ENCODE measurements at regions not wholly inside any gene's neighbourhood (a gene's known extent, or its start where the extent isn't known, plus 50 kb on each side); places are given as distances from the start of the nearest gene placed in this dataset.

DNA sequence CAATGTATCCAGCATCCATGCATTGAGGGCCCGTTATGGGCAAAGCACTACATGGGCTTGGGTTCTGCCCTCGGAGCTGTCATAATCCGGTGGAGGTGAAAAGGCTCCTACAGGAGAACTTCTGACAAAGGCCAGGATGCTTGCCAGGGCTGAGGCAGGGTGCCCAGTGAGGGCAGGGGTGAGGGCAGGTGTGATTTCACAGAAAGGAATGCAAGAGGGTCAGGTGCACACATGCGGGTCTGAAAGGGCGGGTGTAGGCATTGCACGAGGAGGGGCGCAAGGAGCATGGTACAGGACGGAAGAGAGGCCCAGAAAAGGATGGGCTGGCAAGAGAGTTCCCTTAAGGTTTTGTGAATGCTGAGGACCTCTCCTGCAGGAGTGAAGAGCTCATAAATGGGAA lies 348.0 kb downstream of the BTBD3 start:
- no peak overlapping the region for H3K4me3 ChIP-seq
- TF ChIP-seq, protein P1, sequence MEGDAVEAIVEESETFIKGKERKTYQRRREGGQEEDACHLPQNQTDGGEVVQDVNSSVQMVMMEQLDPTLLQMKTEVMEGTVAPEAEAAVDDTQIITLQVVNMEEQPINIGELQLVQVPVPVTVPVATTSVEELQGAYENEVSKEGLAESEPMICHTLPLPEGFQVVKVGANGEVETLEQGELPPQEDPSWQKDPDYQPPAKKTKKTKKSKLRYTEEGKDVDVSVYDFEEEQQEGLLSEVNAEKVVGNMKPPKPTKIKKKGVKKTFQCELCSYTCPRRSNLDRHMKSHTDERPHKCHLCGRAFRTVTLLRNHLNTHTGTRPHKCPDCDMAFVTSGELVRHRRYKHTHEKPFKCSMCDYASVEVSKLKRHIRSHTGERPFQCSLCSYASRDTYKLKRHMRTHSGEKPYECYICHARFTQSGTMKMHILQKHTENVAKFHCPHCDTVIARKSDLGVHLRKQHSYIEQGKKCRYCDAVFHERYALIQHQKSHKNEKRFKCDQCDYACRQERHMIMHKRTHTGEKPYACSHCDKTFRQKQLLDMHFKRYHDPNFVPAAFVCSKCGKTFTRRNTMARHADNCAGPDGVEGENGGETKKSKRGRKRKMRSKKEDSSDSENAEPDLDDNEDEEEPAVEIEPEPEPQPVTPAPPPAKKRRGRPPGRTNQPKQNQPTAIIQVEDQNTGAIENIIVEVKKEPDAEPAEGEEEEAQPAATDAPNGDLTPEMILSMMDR (IDR thresholded peaks at IDR 0.05 in 4 of 5, conservative IDR thresholded peaks at IDR 0.05 in 1 of 5) = no peak
- no peak for TF ChIP-seq POLR2A (IDR thresholded peaks at IDR 0.05)
- DNase-seq = no peak
- no peaks in the 10 kb centered on the region for H3K4me1 ChIP-seq
- no peak overlapping the region for H3K27ac ChIP-seq
- in situ Hi-C loops (cut with MboI; ENCODE audit: low sequenced_read_pairs in 4 of 4) = no loop called here
- intact Hi-C loops (cut with DNase I; ENCODE audit: low total_unique reads) = no loop called here
- H3K27me3 ChIP-seq = no peaks in the 10 kb centered on the region
- H3K9me3 ChIP-seq = no peaks in the 10 kb centered on the region
- no peaks in the 10 kb centered on the region for H3K36me3 ChIP-seq
- ATAC-seq = no peak

DNA sequence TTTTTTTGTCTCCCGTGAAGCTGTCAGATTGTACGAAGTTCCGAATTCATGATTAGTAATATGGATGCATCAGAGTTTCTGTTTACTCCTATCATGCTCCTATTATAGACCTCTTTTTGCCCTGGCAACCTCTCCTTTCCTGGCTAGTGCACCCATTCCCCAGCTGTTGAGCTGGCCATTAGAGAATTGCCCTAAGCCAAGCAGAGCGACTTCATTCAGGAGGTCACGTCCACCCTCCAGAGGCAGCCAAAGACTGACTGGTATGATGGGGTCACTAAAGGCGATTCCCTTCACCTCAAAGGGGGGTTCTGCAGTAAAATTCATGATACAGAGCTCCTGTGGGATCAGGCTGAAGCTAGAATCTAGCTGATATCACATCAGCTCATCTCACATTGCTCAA lies 351.9 kb downstream of the BTBD3 start:
- Histone ChIP-seq H3K36me3 (no peaks in the 10 kb centered on the region), H3K4me1 (no peaks in the 10 kb centered on the region), H3K27me3 (no peaks in the 10 kb centered on the region), H3K9me3 (no peaks in the 10 kb centered on the region), H3K27ac (no peak overlapping the region), H3K4me3 (no peak overlapping the region)
- TF ChIP-seq, protein P1 (IDR thresholded peaks at IDR 0.05 in 4 of 5, conservative IDR thresholded peaks at IDR 0.05 in 1 of 5) = no peak
- TF ChIP-seq POLR2A (IDR thresholded peaks at IDR 0.05) = no peak
- ATAC-seq (no peak), DNase-seq (no peak)
- intact Hi-C loops (cut with DNase I; ENCODE audit: low total_unique reads) (no loop called here), in situ Hi-C loops (cut with MboI; ENCODE audit: low sequenced_read_pairs in 4 of 4) (no loop called here)

DNA sequence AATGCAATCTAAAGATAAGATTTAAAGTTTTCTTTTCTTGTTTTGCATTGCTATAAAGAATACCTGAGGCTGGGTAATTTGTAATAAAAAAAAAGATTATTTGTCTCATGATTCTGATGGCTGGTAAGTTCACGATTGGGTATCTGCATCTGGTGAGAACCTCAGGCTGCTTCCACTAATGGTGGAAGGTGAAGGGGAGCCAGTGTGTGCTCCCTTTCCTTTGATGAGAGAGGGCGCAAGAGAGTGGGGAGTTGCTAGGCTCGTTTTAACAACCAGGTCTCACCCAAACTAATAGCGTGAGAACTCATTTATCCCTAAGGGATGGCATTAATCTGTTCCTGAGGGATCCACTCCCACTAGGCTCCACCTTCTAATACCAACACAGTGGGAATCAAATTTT lies 353.2 kb downstream of the BTBD3 start:
- DNase-seq = no peak
- no peak for ATAC-seq
- no peaks in the 10 kb centered on the region for H3K27me3 ChIP-seq
- no peak overlapping the region for H3K4me3 ChIP-seq
- no peak for TF ChIP-seq POLR2A (IDR thresholded peaks at IDR 0.05)
- TF ChIP-seq, protein P1 (IDR thresholded peaks at IDR 0.05 in 4 of 5, conservative IDR thresholded peaks at IDR 0.05 in 1 of 5) = no peak
- no peaks in the 10 kb centered on the region for H3K4me1 ChIP-seq
- in situ Hi-C loops (cut with MboI; ENCODE audit: low sequenced_read_pairs in 4 of 4) (no loop called here), intact Hi-C loops (cut with DNase I; ENCODE audit: low total_unique reads) (no loop called here)
- H3K27ac ChIP-seq = no peak overlapping the region
- H3K36me3 ChIP-seq = no peaks in the 10 kb centered on the region
- no peaks in the 10 kb centered on the region for H3K9me3 ChIP-seq

DNA sequence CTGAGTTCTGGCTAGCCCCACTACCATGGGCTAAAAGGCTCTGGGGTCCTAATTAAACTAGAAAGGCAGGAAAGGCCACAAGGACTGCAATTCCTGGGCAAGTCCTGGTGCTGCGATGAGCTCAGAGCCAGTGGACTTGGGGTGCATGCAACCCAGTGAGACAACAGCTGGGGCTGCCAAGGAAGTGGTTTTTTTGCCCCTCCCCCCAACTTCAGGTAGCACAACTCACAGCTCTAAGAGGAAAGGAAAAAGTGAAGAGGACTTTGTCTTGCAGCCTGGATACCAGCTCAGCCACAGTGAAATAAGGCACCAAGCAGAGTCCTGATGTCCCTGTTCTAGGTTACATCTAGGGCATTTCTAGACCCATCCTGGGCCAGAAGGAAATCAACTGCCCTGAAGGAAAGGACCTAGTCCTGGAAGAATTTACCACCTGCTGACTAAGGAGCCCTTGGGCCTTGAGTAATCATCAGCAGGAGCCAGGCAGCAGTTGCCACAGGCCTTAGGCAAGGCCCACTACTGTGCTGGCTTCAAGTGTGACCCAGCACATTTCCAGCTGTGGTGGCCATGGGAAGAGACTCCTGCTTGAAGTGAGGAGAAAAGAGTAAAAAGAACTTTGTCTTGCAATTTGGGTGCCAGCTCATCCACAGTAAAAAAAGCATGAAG lies 358.4 kb downstream of the BTBD3 start:
- H3K27me3 ChIP-seq = no peaks in the 10 kb centered on the region
- in situ Hi-C loops (cut with MboI; ENCODE audit: low sequenced_read_pairs in 4 of 4) = no loop called here
- DNase-seq (no peak), ATAC-seq (no peak)
- H3K4me3 ChIP-seq = no peak overlapping the region
- intact Hi-C loops (cut with DNase I; ENCODE audit: low total_unique reads) = no loop called here
- H3K27ac ChIP-seq = no peak overlapping the region
- no peaks in the 10 kb centered on the region for H3K4me1 ChIP-seq
- H3K36me3 ChIP-seq = no peaks in the 10 kb centered on the region
- no peaks in the 10 kb centered on the region for H3K9me3 ChIP-seq
- TF ChIP-seq POLR2A (IDR thresholded peaks at IDR 0.05) = no peak
- TF ChIP-seq, protein P1 (IDR thresholded peaks at IDR 0.05 in 4 of 5, conservative IDR thresholded peaks at IDR 0.05 in 1 of 5) = no peak

DNA sequence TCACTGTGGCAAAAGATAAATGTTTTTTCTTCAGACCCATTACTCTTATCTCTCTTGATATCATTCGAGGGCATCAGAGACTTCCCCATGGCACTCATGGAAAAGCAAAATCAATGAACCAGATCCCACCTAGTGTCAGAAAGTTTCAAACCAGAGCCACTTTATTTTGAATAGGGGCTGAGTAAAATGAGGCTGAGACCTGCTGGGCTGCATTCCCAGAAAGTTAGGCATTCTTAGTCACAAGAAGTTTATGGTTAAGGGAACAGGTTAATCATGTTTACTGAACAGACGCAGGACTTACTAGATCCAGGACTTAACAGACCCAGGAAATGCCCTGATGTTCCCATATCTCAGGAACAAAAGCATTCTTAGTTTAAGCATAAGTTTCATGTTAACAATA lies 369.9 kb downstream of the BTBD3 start:
- TF ChIP-seq, protein P1 (IDR thresholded peaks at IDR 0.05 in 4 of 5, conservative IDR thresholded peaks at IDR 0.05 in 1 of 5) = no peak
- TF ChIP-seq POLR2A (IDR thresholded peaks at IDR 0.05) = no peak
- no peaks in the 10 kb centered on the region for H3K4me1 ChIP-seq
- ATAC-seq (no peak), DNase-seq (no peak)
- H3K27ac ChIP-seq = no peak overlapping the region
- intact Hi-C loops (cut with DNase I; ENCODE audit: low total_unique reads) (no loop called here), in situ Hi-C loops (cut with MboI; ENCODE audit: low sequenced_read_pairs in 4 of 4) (no loop called here)
- H3K36me3 ChIP-seq = no peaks in the 10 kb centered on the region
- H3K4me3 ChIP-seq = no peak overlapping the region
- H3K27me3 ChIP-seq = no peaks in the 10 kb centered on the region
- no peaks in the 10 kb centered on the region for H3K9me3 ChIP-seq
